ENCODE measurements at regions not wholly inside any gene's neighbourhood (a gene's known extent, or its start where the extent isn't known, plus 50 kb on each side); places are given as distances from the start of the nearest gene placed in this dataset.

DNA sequence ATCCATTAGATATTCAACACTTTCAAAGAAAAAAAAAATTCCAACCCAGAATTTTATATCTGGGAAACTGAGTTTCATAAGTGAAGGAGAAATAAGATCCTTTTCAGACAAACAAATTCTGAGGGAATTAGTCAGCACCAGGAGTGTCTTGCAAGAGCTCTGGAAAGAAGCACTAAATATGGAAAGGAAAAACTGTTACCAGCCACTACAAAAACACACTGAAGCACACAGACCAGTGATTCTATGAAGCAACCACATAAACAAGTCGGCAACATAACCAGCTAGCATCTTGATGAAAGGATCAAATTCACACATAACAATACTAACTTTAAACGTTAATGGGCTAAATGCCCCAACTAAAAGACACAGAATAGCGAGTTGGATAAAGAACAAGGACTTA lies 368.4 kb upstream of the MIR17HG start:
- intact Hi-C loops (cut with DNase I): no loop called here

DNA sequence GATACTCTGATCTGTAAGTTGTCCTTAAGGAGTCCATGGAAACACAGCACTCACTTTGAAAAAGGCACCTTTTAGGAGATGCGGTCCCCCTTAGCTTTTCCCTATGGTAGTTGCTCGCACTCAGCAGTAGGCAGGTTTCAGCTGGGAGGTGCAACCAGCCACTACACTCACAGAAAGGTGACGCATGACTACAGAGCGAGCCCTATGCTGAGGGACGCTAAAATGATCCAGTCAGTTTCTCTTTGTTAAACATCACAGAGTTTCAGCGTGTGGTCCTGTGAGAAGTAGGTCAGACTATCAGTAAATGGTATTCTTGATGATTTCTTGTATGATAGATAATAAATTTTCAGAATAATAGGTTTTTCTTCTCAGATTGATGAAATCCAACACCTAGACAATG lies 362.7 kb upstream of the MIR17HG start:
- DNase-seq (ENCODE audit: low spot score): no peak
- intact Hi-C loops (cut with DNase I): no loop called here

More for the DNA sequence above, 368.4 kb upstream of the MIR17HG start:
- DNase-seq (ENCODE audit: low spot score): no peak

DNA sequence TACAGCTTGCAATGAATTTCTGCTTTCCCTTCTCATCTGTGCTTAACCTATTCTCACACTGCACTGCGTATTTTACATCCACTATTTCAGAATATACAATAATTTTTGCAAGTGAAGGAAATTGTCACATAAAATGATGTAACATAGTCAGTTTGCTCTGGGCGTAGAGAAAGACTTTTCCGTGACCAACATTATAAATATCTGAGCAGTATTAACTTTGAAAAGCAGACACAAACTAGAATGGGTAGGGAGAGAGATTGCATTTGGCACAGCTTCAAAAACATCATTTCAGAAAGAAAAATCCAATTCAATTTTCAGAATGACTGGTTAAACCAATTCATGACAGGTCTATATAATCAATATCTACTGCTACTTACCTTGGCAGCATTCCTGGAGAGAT lies 352.5 kb upstream of the MIR17HG start:
- intact Hi-C loops (cut with DNase I): no loop called here

GRCh38 chr13:90995614-90996013 lies 351.9 kb upstream of the MIR17HG start:
- DNase-seq (ENCODE audit: low spot score): no peak
- intact Hi-C loops (cut with DNase I): no loop called here

More for the DNA sequence above, 352.5 kb upstream of the MIR17HG start:
- DNase-seq (ENCODE audit: low spot score): no peak

DNA sequence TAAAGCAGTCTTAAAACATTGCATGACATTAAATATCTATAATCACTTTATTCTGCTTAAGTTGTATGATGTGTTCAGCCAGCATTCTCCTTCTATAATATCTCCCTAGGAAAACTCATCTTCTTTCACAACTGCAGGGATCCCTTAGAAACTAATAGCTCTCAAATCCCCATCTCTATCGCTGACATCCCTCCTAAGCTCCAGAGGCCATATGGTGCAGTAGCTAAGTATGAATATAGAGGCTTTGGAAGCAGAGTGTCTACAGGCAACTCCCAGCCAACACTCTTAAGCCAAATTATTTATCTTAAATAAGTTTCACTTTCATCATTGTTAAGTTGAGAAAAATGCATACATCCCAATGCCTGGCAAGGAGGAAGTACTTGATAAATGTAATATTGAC lies 349.5 kb upstream of the MIR17HG start:
- DNase-seq (ENCODE audit: low spot score): no peak

DNA sequence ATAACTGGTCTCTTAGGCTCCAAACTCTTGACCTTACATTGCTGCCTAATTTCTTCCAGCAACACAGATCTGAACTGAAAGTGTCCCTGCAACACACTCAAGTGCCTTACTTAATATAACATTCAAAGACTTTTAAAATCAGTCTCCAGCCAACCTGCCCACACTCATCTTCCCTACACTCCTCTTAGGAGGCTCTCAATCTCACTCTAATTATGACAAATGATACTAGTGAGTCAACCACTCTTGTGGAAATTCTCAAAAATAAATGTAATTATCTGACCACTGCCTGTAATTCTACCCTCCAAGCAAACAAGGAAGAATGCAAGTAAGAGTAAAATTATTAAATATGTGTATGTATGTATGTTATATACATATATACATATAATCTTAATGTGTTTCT lies 348.1 kb upstream of the MIR17HG start:
- DNase-seq (ENCODE audit: low spot score): no peak
- intact Hi-C loops (cut with DNase I): no loop called here

More for the DNA sequence above, 349.5 kb upstream of the MIR17HG start:
- intact Hi-C loops (cut with DNase I): no loop called here

DNA sequence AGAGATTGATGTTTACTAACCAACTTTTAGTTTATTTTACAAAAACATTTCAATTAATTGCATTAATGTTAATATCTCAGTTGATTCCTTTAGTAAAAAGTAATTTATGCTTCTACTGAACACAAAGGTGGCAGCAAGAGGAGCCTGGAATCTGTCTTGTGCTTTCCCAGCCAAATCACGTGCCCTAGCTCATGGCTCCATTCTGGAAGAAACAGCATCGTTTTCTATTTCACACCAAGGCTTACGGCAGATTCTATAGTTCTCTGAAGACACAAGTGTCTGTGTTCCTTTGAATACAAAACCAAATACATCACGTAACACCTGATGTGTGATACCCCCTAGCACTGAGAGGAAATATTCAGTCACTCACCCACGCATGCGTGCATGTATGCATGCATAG lies 346.1 kb upstream of the MIR17HG start:
- no peak for DNase-seq (ENCODE audit: low spot score)
- intact Hi-C loops (cut with DNase I): no loop called here

DNA sequence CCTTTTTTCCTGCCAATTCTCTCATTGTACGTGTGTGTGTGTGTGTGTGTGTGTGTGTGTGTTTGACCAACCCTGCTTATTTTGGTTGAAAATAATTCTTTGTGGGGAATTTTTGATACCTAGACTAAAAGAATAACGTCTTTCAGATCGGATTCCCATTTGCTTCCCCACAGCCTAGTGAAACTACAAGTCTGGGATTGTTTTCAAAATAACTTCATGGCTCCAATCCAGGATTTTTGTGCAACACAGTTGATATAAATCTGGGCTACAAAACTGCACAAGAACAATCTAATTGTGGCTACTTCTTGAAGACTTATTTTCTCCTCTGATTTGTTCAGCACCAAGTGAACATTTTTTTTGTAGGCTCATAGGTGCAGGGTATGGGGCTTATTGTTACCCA lies 332.8 kb upstream of the MIR17HG start:
- intact Hi-C loops (cut with DNase I): no loop called here

GRCh38 chr13:91017031-91017668 lies 330.3 kb upstream of the MIR17HG start:
- intact Hi-C loops (cut with DNase I): no loop called here
- DNase-seq (ENCODE audit: low spot score): no peak

More for the DNA sequence above, 332.8 kb upstream of the MIR17HG start:
- DNase-seq (ENCODE audit: low spot score): no peak

- intact Hi-C loops (cut with DNase I): no loop called here
Measured at GRCh38 chr13:91017669-91018053, 329.8 kb upstream of the MIR17HG start.

DNA sequence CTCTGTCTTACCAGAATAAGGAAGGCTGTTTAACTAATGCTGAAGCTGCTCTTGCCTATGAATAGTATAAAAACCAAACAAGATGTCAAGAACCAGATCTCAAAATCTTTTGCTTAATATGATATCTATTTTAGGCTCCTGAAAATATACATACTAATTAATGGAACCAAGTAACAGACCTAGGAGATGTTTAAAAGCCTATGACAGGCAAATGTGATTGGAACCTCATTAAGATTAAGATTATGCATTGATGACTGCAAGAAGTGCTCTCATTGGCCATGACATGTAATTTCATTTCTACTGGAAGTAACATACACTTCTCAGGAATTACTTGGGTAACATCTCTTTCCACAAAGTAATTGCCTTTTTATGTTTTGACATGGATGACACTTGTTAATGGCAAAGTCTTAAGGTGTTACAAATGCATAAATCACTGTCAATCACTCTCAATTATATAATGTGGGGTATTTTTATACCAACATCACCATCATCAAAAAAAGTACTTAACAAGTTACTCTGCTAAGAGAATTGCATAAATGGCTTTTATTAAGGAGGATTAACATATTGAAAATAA lies 326.9 kb upstream of the MIR17HG start:
- no peak for DNase-seq (ENCODE audit: low spot score)
- intact Hi-C loops (cut with DNase I): no loop called here

More at GRCh38 chr13:91017669-91018053, 329.8 kb upstream of the MIR17HG start:
- no peak for DNase-seq (ENCODE audit: low spot score)

GRCh38 chr13:91024157-91024792 lies 323.2 kb upstream of the MIR17HG start:
- intact Hi-C loops (cut with DNase I): no loop called here
- no peak for DNase-seq (ENCODE audit: low spot score)

DNA sequence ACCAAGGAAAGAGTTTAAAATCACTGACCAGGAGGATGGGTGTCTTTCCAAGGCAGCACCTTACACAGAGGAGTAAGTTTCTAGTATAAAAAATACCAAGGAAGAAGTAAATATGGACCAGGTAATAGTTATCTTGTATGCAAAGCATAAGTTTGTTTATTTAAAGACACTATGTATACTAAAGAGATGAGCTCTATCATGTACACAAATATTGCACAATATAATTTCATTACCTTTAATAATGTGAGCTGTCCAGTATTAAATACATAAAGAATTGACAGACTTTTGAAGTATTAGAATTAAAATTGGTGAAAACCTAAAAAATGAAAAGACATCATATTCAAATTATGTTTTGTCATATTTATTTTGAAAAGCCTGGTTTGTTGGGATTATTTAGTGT lies 322.0 kb upstream of the MIR17HG start:
- intact Hi-C loops (cut with DNase I): no loop called here
- DNase-seq (ENCODE audit: low spot score): no peak

DNA sequence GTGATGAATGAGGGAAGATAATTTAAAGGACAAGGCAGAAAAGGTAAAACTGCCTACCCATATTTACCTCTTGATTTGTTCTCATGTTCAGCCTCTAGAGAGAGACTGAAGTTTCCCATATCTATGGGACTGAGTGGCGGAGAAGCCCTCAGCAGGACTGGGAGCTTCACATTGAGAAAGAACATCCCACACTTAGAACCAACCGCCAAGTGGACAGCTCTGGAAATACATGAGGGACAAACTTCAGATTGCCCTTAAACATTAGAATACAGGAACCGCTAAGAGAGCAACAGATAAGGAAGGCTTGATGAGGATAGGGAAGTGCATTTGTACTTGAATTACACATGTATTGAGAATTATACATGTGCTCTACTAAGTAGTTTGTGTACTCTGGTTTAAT lies 316.0 kb upstream of the MIR17HG start:
- no peak for DNase-seq (ENCODE audit: low spot score)
- intact Hi-C loops (cut with DNase I): no loop called here

DNA sequence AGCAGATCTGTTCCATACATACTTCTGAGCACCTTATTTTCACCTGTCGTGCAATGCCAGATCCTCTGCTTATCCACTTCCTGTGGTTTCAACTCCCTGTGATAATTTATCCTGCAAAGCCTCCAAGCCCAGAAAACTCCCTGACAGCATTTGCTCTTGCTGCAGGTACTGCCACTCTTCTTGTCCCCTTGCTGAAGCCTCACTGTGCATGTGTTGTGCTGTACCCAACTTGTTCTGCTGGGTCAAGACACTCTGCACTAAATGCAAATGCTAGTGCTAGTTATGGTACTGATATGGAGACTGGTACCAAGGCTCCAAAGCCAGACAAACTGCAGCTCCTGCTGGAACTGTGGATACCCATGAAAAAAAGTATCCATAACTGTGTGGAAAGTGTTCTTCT lies 315.4 kb upstream of the MIR17HG start:
- DNase-seq (ENCODE audit: low spot score): no peak
- intact Hi-C loops (cut with DNase I): no loop called here

DNA sequence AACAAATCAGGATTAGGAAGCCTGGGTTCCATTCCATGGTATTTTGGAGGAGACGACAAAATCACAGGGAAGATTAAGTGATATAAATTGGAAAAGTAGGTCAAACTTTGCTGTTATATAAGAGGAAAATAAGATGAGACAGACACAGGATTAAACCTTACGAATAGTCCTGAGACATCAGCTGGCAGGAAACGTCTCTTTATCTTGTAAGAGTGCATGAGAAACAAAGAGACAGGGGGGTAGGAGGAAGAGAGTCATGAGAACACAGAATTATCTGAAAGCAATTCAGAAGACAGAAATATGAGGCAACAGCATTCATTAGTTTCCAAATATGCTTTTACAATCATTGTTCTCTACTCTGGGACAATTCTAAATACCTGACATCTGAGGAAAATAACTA lies 310.6 kb upstream of the MIR17HG start:
- intact Hi-C loops (cut with DNase I): no loop called here

GRCh38 chr13:91042870-91043269 lies 304.6 kb upstream of the MIR17HG start:
- DNase-seq (ENCODE audit: low spot score): no peak
- intact Hi-C loops (cut with DNase I): no loop called here

More for the DNA sequence above, 310.6 kb upstream of the MIR17HG start:
- no peak for DNase-seq (ENCODE audit: low spot score)

- DNase-seq (ENCODE audit: low spot score): no peak
- intact Hi-C loops (cut with DNase I): no loop called here
Measured at GRCh38 chr13:91045351-91046034, 302.0 kb upstream of the MIR17HG start.

DNA sequence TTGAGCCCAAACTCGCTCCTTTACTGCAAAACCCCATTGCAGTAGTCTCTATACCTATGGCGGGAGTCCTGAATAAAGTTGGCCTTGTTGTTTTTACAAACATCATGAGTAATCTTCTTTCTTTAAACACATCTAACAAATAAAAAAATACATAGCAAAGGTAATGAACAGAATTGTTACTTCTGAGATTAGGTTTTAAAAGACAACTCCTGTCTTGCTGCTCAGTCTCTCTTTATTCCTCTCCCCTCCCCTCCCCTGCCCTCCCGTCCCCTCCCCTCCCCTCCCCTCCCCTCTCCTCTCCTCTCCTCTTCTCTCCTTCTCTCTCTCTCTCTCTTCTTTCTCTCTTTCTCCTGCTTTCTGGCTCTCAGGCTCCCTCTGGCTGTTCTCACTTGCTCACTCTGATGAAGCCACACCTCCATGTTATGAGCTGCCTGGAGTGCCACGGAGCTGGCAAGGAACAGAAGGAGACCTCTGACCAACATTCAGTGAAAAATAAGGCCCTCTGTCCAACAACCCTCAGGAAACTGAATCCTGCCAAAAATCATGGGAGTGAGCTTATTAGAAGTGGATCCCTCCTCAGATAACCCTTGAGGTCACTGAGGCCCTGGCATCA lies 300.7 kb upstream of the MIR17HG start:
- intact Hi-C loops (cut with DNase I): no loop called here

GRCh38 chr13:91050970-91051369 lies 296.5 kb upstream of the MIR17HG start:
- DNase-seq (ENCODE audit: low spot score): no peak
- intact Hi-C loops (cut with DNase I): no loop called here

More for the DNA sequence above, 300.7 kb upstream of the MIR17HG start:
- no peak for DNase-seq (ENCODE audit: low spot score)

All from posterior vena cava (tissue), 2 donors.